H9 (cell line): ENCODE measurements at regions not wholly inside any gene's neighbourhood (a gene's known extent, or its start where the extent isn't known, plus 50 kb on each side); places are given as distances from the start of the nearest gene placed in this dataset.

Source experiments
- DNase-seq: peaks from one replicate; pipeline ENCODE4 v3.0.0-alpha.2; 2017
- H2AFZ ChIP-seq: one replicate; pipeline ENCODE4 v1.6.1; 2013; ENCODE audit warnings: mild to moderate bottlenecking, low read length, control low read depth, moderate library complexity
- H2AK5ac ChIP-seq: 2 replicates; pipeline ENCODE4 v1.6.1; 2013; ENCODE audit warnings: low read length, control low read depth, mixed read lengths; ENCODE audit not compliant: insufficient read length
- H2BK120ac ChIP-seq: one replicate; pipeline ENCODE4 v1.6.1; 2013; ENCODE audit warnings: low read depth, mild to moderate bottlenecking, low read length, control low read depth, inconsistent platforms; ENCODE audit not compliant: poor library complexity, severe bottlenecking
- H2BK12ac ChIP-seq: 2 replicates; pipeline ENCODE4 v1.6.1; 2013; ENCODE audit warnings: low read length, control low read depth, mixed read lengths, low read depth; ENCODE audit not compliant: insufficient read length
- H2BK15ac ChIP-seq: 2 replicates; pipeline ENCODE4 v1.6.1; 2013; ENCODE audit warnings: low read depth, low read length, control low read depth
- H2BK20ac ChIP-seq: one replicate; pipeline ENCODE4 v1.6.1; 2013; ENCODE audit warnings: low read depth, mild to moderate bottlenecking, low read length, control low read depth, inconsistent platforms; ENCODE audit not compliant: poor library complexity, severe bottlenecking
- H2BK5ac ChIP-seq: 2 replicates; pipeline ENCODE4 v1.6.1; 2013; ENCODE audit warnings: low read length, control low read depth, mixed read lengths; ENCODE audit not compliant: insufficient read length
- H3K14ac ChIP-seq: 2 replicates; pipeline ENCODE4 v1.6.1; 2013; ENCODE audit warnings: low read length, control low read depth; ENCODE audit not compliant: insufficient read depth
- H3K18ac ChIP-seq: 2 replicates; pipeline ENCODE4 v1.6.1; 2013; ENCODE audit warnings: low read depth, mild to moderate bottlenecking, mixed read lengths, low read length, control low read depth; ENCODE audit not compliant: insufficient read length
- H3K23ac ChIP-seq: 2 replicates; pipeline ENCODE4 v1.6.1; 2013; ENCODE audit warnings: low read length, control low read depth, mixed read lengths, low read depth; ENCODE audit not compliant: insufficient read length
- H3K23me2 ChIP-seq: 2 replicates; pipeline ENCODE4 v1.6.1; 2013; ENCODE audit warnings: low read depth, mild to moderate bottlenecking, mixed read lengths, low read length, control low read depth; ENCODE audit not compliant: insufficient read length, poor library complexity, severe bottlenecking
- H3K27ac ChIP-seq: 2 replicates; pipeline ENCODE4 v1.5.1; 2013; ENCODE audit warnings: low read length, control low read depth, mixed read lengths, low read depth; ENCODE audit not compliant: insufficient read length
- H3K27me3 ChIP-seq: 2 replicates; pipeline ENCODE4 v1.6.1; 2013; ENCODE audit warnings: low read length, control low read depth, inconsistent platforms; ENCODE audit not compliant: insufficient read depth
- H3K4ac ChIP-seq: 2 replicates; pipeline ENCODE4 v1.6.1; 2013; ENCODE audit warnings: low read depth, mild to moderate bottlenecking, control low read depth, inconsistent platforms, low read length, moderate library complexity
- H3K4me1 ChIP-seq: 2 replicates; pipeline ENCODE4 v1.6.1; 2013; ENCODE audit warnings: low read length, control low read depth, inconsistent platforms; ENCODE audit not compliant: insufficient read depth
- H3K4me2 ChIP-seq: 2 replicates; pipeline ENCODE4 v1.6.1; 2013; ENCODE audit warnings: low read length, control low read depth, mixed read lengths; ENCODE audit not compliant: insufficient read length, insufficient read depth
- H3K56ac ChIP-seq: 2 replicates; pipeline ENCODE4 v1.6.1; 2013; ENCODE audit warnings: low read depth, mild to moderate bottlenecking, mixed read lengths, low read length, control low read depth; ENCODE audit not compliant: insufficient read length
- H3K79me1 ChIP-seq: 2 replicates; pipeline ENCODE4 v1.6.1; 2013; ENCODE audit warnings: low read depth, mild to moderate bottlenecking, moderate library complexity, low read length, control low read depth, inconsistent platforms; ENCODE audit not compliant: insufficient read depth, poor library complexity, severe bottlenecking
- H3K79me2 ChIP-seq: 2 replicates; pipeline ENCODE4 v1.6.1; 2013; ENCODE audit warnings: low read length, control low read depth, inconsistent platforms; ENCODE audit not compliant: insufficient read depth
- H3K9ac ChIP-seq: 2 replicates; pipeline ENCODE4 v1.6.1; 2013; ENCODE audit warnings: low read length, control low read depth, mixed read lengths; ENCODE audit not compliant: insufficient read length; ENCODE audit errors: extremely low read depth
- H3K9me3 ChIP-seq: one replicate; pipeline ENCODE4 v1.6.1; 2013; ENCODE audit warnings: low read depth, low read length, inconsistent platforms; ENCODE audit not compliant: control insufficient read depth
- H3T11ph ChIP-seq: one replicate; pipeline ENCODE4 v1.6.1; 2013; ENCODE audit warnings: mild to moderate bottlenecking, low read length, control low read depth, inconsistent platforms
- H4K20me1 ChIP-seq: one replicate; pipeline ENCODE4 v1.6.1; 2013; ENCODE audit not compliant: control insufficient read depth, insufficient read length, insufficient read depth
- H4K5ac ChIP-seq: 2 replicates; pipeline ENCODE4 v1.6.1; 2013; ENCODE audit warnings: low read depth, mild to moderate bottlenecking, mixed read lengths, low read length, control low read depth; ENCODE audit not compliant: insufficient read length
- H4K8ac ChIP-seq: replicated peaks from 2 replicates; pipeline ENCODE4 v1.6.1; 2013; ENCODE audit warnings: low read length, control low read depth, mixed read lengths, low read depth; ENCODE audit not compliant: insufficient read length
- H4K91ac ChIP-seq: 2 replicates; pipeline ENCODE4 v1.6.1; 2013; ENCODE audit warnings: low read depth, mild to moderate bottlenecking, moderate library complexity, mixed read lengths, low read length, control low read depth; ENCODE audit not compliant: insufficient read length
- H3K27ac Mint-ChIP-seq, 3 experiments: 2 replicates in 2 of 3; 3 replicates in 1 of 3; pipeline ENCODE4 v1.8.0; 2020 to 2021; ENCODE audit warnings: mixed read lengths in 3 of 3, mild to moderate bottlenecking in 1 of 3, moderate library complexity in 1 of 3
- H3K27me3 Mint-ChIP-seq: 2 replicates; pipeline ENCODE4 v1.8.0; 2021; ENCODE audit warnings: low read depth, mild to moderate bottlenecking, moderate library complexity, mixed read lengths
- H3K36me3 Mint-ChIP-seq, 3 experiments: 2 replicates in 2 of 3; 3 replicates in 1 of 3; pipeline ENCODE4 v1.8.0; 2020 to 2021; ENCODE audit warnings: low read depth in 3 of 3, mixed read lengths in 3 of 3; ENCODE audit not compliant: insufficient read depth in 1 of 3
- H3K4me1 Mint-ChIP-seq, 2 experiments: 2 replicates each; pipeline ENCODE4 v1.8.0; 2020; ENCODE audit warnings: mixed read lengths in 2 of 2
- H3K4me3 Mint-ChIP-seq, 2 experiments: 2 replicates in 1 of 2; 3 replicates in 1 of 2; pipeline ENCODE4 v1.8.0; 2020 to 2021; ENCODE audit warnings: mild to moderate bottlenecking in 2 of 2, mixed read lengths in 2 of 2, moderate library complexity in 1 of 2
- H3K9me3 Mint-ChIP-seq, 2 experiments: 2 replicates in 1 of 2; 3 replicates in 1 of 2; pipeline ENCODE4 v1.8.0; 2020; ENCODE audit warnings: mild to moderate bottlenecking in 2 of 2, mixed read lengths in 2 of 2, moderate library complexity in 1 of 2
- WGBS: extraction: QIAGEN DNeasy Blood & Tissue Kit; methylation state at CpG from one replicate; pipeline ENCODE4 v1.1.7; 2013; ENCODE audit warnings: missing lambda C conversion rate, low lambda C conversion rate, mixed read lengths; ENCODE audit not compliant: insufficient read length; ENCODE audit errors: extremely low coverage; 5-methylcytosine and 5-hydroxymethylcytosine counted together
- TF ChIP-seq, protein P1 (sequence below): fragments of 200-600 bp; sonication (generic); conservative IDR thresholded peaks from 3 replicates; pipeline ENCODE4 v1.8.0; 2021; ENCODE audit warnings: antibody characterized with exemption, mild to moderate bottlenecking

DNA sequence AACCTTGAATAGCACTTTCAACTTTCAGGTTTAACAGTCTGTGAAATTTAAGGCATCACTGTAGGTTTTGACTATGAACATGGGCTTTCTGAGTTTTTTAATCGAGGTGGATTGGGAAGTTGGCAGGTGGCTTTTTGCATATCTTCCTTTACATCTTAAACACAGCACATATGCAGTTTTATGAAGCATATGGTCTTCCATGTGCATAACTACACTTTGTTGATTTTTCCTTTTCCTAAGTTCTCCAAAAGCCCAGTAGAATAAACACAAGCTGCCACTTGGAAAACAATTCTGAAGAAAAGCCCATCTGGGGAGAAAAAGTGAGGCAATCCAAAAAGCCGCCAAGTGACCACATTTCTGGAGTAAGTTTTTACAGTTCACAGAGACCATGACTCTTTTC, 236.5 kb upstream of the IL12B start:
- Histone ChIP-seq H3K4me1 (no peaks in the 10 kb centered on the region), H3T11ph (no peak overlapping the region), H4K5ac (no peak overlapping the region), H3K9me3 (no peaks in the 10 kb centered on the region), H2BK12ac (no peak overlapping the region), H4K91ac (no peak overlapping the region), H4K20me1 (no peaks in the 10 kb centered on the region), H3K9ac (no peak overlapping the region), H3K27ac (no peak overlapping the region), H3K79me1 (no peaks in the 10 kb centered on the region), H4K8ac (no peak overlapping the region), H3K27me3 (no peaks in the 10 kb centered on the region), H3K23me2 (no peaks in the 10 kb centered on the region), H2BK5ac (no peak overlapping the region), H3K18ac (no peak overlapping the region), H2AK5ac (no peak overlapping the region), H2BK15ac (no peak overlapping the region), H3K4me2 (no peak overlapping the region), H3K14ac (no peak overlapping the region), H2AFZ (no peak overlapping the region), H3K4ac (no peak overlapping the region), H2BK120ac (no peak overlapping the region), H2BK20ac (no peak overlapping the region), H3K79me2 (no peaks in the 10 kb centered on the region), H3K23ac (no peak overlapping the region), H3K56ac (no peak overlapping the region)
- Mint-ChIP-seq H3K36me3 (no peaks in the 10 kb centered on the region), H3K4me1 (peaks cover 4 to 8% of the 10 kb centered on the region in 2 experiments; a peak in 2 of 4 replicates), H3K4me3 (no peak overlapping the region), H3K27ac (no peak overlapping the region), H3K9me3 (no peaks in the 10 kb centered on the region; a peak in 1 of 5 replicates), H3K27me3 (peaks cover 2% of the 10 kb centered on the region; the same call in 1 of the 2 replicates)
- DNase-seq = no peak
- WGBS = no CpG with 5 or more reads among the region's 2 CpGs
- TF ChIP-seq, protein P1, sequence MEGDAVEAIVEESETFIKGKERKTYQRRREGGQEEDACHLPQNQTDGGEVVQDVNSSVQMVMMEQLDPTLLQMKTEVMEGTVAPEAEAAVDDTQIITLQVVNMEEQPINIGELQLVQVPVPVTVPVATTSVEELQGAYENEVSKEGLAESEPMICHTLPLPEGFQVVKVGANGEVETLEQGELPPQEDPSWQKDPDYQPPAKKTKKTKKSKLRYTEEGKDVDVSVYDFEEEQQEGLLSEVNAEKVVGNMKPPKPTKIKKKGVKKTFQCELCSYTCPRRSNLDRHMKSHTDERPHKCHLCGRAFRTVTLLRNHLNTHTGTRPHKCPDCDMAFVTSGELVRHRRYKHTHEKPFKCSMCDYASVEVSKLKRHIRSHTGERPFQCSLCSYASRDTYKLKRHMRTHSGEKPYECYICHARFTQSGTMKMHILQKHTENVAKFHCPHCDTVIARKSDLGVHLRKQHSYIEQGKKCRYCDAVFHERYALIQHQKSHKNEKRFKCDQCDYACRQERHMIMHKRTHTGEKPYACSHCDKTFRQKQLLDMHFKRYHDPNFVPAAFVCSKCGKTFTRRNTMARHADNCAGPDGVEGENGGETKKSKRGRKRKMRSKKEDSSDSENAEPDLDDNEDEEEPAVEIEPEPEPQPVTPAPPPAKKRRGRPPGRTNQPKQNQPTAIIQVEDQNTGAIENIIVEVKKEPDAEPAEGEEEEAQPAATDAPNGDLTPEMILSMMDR = no peak
